CD4-positive, alpha-beta T cell treated with Interleukin-15 for 4 hours (primary cell): ENCODE measurements at regions not wholly inside any gene's neighbourhood (a gene's known extent, or its start where the extent isn't known, plus 50 kb on each side); places are given as distances from the start of the nearest gene placed in this dataset.

Source experiments
- DNase-seq: peaks from one replicate; pipeline ENCODE4 v3.0.0-alpha.2; 2020; ENCODE audit warnings: low spot score

DNA sequence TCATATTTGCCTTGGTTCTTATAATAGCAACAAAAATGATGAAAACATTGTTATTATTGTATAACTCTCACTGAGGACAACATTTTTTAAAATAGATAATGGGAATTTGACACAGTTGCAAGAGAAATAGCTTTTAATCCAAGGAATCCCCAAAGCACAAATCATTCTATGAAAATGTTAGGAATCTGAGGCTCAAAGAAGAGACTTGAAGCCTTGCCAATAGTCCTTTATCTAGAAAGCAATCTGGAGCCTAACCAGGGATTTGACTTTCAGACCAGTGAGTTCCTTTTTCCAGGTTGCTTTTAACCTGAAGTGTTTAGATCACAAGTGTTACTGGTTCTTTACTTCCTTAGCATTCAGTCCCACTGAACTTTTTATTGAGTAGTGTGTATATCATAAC, 574.5 kb upstream of the ZEB2 start:
- DNase-seq = no peak

DNA sequence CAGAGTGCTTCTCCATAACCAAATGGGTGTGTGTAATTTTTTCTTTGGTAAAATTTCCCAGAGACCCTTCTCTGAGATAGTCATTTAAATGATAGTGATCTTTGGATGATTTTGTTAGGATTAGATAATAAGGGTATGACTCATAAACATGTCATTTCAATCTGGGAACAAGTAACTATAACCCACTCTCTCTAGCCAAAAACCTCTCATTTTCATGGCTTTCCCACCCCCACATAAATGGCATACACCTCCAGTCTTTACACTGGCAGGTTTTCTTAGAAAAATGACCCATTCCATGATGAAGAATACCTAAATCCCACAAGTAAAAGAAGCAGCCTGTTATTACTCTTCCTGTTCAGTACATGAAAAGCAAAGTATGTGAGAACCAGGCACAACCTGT, 572.0 kb upstream of the ZEB2 start:
- DNase-seq = no peak

DNA sequence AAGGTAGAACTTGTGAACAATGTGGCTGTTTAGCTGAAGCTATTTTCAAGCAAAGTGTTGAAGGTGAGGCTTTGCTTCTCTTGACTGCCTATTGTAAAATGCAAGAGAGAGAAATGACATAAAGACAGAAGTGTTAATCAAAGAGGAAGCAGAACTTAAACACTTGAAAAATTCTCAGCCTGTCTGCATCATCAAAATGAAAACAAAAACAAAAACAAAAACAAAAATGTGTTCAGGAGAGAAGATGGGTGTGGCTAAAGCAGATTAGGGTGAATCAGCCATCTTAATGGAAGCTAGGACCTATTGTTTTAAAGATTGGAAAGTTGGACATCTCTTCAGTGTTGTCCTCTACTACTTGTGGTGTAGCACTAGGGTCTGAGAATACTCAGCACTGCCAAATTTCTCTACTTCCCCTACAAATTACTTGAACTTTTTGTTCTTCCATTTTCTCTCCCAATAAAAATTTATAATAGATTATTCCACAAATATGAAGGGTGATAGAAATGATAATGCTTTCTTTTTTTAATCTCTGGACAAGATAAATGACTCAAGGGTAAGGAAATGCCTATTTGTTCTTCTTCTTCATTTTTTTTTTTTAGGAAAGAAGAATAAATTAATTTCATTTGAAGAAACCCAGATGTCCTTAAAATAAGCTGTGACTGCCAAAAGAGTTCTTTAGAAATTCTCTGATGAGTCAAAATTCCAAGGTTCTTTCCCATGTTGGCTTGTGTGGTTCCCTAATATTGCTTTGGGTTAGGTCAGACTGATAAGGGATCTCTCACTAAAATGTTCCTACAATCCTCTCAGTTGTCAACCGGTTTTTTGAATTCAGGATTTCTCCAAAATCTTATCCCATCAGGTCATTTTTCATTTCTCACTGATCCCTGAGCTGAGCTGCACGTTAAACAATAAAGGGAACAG, 571.2 kb upstream of the ZEB2 start:
- no peak for DNase-seq

DNA sequence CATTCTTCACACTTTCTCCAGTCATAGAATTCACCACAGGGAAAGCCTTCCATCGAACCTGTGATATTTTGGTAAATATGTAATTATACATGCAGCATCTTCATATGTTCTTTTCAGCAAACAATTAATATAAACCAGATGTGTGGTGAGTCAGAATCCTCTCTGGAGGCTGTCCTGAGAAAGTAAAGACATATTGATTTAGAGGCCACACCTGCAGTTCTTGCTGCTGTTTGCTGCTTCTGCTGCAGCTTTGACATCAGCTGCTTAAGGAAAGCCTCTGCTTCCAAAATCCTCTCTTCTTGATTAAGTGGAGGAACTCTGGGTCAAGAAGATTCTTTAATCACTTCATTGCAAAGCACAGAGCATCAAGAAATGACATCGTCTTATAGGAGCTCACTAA, 568.8 kb upstream of the ZEB2 start:
- no peak for DNase-seq

DNA sequence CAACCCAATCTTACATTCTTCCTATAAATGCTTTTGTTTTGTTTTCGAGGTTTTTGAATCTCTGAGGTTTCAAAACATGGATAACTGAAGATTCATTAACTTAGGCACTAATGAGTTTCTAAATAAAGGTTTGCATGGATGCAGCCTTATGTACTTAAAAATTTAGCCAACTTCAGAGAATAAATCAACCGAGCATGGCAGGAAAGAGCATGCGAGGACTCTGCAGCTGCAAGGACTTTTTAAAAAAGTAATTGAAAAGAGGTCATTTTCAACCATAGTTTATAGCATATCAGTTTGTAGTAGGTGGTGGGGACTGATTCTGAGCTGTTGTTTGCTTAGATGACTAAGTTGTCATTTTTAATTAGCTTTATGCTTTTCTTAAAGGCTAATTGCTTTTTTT, 567.0 kb upstream of the ZEB2 start:
- no peak for DNase-seq

DNA sequence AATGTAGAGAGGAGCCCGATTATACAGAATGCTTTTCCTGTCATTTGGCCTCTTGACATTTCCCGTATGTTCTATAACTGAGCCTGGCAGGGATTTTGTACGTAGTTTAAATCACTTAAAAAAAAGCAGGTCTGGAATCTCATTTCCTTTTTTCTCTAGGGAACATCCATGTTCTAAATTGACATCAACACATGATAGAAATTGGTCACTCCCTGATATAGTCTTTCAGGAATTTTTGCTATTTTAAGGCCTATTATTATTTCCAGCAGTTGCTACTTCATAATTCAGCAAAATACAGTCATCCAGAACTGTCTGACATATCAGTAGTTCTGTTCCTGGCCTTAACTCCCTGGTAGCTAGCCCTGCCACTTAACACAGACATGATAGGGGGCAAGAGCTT, 565.7 kb upstream of the ZEB2 start:
- no peak for DNase-seq

DNA sequence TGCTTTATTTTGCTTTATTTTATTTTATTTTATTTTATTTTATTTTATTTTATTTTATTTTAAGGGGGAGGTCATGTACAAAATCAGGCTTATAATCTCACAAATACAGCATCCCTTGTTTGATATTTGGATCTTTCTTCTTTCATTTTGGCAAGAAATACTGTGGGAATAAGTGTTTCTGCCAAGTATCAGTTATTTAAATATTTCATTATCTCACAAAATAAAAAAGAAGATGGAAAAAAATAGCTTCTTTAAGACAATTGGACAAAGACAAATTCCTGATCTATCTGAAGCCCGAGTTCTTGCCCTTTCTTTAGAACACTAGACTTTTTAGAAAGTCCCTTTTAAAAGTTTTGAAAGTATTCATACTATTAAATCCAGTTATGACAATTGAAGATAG, 560.5 kb upstream of the ZEB2 start:
- DNase-seq = no peak

DNA sequence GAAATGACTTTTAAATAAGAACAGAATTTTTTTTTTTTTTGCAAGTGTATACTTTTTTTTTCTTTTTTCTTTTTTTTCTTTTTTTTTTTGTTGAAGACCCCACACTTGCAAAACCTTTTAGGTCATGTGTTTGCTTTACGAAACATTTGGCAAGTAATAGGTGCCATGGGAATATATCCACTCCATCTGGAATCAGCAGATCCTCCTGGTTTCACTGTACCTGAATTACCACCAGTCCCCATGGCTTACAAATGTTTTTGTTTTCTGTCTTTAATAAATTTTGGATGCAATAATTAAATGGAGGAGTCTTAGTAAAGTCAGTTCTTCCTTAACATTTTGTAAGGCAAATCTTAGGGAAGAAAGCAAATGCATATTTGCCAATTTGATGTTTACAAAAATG, 559.7 kb upstream of the ZEB2 start:
- no peak for DNase-seq

DNA sequence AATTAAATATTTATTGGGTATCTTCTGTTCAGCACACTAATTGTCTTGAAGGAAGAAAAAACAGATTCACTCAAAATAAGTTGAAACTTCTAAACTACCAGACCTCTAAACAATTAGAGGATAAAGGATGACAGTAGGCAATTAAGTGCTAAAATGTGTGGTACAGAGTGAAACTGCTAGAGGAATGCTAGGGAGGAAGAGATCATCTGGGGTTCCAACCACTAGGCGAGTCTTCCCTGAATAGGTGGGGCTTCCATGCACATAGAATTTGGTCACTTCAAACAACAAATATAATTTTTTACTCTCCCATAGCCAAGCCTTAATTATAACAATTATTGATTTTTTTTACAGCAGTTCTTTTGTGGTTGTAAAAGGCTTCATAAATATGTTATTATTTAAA, 559.0 kb upstream of the ZEB2 start:
- DNase-seq = no peak

DNA sequence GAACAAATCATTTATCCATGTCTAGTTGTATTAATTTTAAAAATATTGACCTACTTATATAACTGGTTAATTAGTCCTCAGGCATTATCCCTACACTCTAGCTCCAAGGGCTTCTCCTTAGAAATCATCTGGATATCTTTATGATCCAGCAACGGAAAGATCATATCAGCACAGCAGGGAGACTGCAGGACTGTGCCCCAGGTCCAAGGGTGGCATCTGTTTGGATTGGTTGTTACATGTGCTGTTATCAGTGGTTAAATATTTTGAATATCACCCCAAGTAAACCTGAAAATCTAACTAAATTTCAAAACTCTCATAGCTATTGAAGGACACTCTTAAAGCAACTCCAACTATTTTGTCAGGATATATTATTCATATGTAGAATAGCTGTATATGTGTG, 556.2 kb upstream of the ZEB2 start:
- DNase-seq = no peak

DNA sequence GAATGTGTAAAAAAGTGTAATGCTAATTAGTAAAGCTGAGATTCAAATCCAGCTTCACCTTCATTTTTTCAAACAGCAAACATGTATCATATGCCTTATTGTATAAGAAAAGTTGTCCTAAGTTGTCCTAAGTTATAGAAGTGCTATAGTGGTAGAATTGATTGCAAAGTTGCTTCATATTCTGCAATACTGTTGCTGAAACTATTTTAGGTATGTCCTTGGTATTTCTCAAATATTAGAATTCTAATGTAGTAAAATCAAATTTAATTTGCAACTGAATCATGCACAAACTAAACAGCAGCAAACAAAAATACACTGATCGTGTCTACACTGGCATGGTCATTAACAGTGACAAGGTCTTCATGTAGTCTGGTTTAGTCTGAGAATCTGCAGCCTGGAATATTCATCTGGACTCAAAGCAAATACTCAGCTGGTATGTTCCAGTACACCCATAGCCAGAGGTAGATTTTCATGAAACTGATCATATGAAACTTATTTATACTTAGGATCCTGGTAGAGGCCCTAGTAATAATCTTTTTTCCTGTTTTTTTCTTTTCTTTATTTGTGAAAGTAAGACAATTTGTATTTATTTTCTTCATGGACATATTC, 555.6 kb upstream of the ZEB2 start:
- no peak for DNase-seq

DNA sequence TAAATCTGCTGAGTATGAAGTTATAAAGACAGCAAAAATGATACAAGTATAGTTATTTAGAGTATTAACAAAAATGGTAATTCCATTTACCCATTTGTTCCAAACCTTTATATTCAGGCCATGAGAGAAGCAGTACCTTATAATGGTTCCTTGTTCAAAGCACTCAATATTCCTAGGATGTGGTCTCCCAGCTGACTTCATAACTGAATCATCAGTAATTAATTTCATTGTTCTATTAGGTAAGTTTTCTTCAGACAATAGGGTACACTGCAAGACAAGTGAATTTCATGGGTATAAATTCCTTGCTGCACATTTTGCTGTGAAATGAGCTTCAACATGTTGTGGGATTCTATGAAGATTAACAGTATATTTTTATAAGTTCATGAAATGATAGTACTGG, 550.8 kb upstream of the ZEB2 start:
- no peak for DNase-seq

DNA sequence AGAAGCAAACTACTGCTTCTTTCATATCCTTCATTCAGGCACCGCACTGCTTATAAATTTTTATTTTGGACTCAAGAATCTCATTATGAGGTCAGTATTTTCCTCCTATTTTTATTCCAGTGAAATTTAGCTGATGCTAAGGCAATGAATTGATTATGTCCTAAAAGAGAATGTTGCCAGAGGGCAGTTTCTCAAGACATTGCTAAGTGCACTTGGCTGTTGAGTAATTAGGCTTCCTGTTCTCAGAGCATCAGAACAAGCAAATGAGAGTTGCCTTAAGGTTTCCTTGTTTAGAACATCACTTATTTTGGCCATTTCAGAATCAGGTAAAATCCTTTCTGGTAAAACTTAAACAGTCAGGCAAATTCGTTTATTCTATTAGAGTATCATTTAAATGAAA, 548.6 kb upstream of the ZEB2 start:
- no peak for DNase-seq

DNA sequence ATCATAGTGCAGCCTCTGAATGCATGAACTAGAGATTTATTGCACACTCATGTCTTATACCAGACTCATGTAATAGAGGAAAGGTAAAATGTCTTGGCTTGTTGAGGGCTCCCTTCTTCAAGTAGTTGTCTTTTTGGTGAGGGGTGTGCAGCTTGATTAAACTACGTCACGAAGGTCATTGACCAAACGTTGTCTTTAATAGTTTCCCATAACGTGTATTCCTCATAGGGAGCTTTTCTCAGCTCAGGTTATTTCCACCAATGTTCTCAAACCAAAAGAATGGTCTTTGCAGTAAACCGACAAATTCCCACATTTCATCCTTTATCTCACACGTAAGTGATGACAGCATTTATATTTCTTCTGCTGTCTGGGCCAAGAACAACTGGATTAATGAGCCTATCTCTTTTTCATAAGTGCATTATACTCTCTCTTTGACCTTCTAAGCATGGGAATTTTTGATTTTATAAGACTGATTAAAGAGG, 547.7 kb upstream of the ZEB2 start:
- DNase-seq = no peak

DNA sequence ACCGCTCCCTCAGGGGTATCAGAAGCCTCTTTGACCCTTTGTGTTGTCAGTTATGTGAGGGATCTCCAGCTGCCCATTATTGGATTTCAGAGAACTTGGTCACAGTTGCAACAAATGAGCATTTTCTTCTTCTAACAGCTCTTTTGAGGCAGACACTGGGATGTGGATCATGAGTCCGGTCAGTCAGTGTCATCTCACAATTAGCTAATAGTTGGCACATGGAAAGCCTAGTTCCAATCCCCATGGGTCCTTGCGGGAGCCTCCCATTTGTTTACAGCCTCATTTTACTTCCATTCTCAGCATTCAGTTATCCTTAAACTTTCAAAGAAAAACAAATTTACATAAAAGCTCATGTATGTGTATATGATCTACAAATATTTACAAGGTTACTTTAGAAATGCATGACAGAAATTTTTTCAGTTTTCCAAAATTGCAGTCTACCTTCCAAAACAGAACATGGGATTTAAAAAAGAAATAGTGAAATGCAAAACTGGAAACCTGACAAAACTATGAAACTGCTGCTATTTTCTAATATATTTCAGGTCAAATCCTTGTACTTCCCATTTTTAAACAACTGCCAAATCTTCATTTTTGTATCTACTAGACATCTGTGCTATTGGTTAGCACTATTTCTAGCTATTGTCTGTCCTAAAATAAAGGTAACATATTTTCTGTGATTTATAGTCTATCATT, 547.1 kb upstream of the ZEB2 start:
- no peak for DNase-seq

DNA sequence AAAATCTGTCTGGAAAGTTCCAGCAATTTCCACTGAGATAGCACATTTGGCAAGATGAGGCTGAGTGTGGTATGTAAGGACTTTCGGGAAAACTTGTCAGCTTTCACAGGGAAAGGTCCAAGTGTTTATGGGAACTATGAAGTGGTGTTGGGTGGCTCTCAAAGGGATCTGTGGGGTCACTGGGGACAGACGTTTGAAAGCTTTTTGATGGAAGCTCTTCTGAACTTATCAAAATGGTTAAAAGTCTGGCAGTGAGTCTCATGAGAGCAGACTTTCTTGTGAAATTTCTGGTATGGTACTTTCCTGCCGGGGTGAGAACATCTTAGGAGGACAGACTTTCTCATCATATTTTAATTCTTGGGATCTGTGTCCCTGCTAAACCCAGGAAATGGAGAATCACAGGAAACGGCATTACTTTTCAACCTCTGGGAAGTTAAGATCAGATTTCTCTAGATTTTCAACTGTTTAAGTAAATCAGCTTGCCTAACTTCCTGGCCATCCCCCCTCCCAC, 546.3 kb upstream of the ZEB2 start:
- no peak for DNase-seq

DNA sequence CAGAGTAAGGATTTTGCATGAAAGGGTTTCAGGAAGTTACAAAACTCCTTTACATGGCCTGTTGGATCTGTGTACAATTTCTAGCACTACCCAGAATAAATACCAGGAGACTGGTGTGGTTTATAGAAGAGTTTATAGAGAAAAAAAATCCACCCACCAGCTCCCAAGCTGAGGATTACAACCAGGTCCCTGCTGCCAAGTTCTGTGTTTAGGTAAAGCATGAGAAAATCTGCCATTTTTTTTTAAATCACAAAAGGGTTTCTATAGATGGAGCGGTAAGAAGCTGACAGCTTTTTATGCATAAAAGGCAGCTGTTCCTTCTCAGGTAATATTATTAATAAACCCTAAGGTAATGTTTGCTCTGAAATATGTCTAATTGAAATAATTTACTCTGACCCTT, 545.4 kb upstream of the ZEB2 start:
- no peak for DNase-seq

DNA sequence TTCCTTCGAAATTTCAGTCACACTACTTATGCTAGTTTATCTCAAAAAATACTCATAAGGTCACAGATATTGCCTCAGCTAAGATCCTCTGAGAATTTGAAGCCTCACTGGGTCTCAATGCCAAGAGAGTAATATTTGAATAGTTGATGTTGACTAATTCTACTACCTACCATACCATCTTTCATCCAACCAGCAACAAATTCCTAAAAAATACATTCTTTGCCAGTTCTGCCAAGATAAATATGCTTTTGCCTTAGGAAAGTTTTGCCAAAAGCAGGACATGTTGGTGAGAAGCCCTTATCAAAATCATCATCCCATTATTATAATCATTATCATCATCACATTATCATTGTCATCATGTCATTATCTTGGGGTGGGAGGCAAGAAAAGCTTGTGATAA, 544.6 kb upstream of the ZEB2 start:
- DNase-seq = no peak

DNA sequence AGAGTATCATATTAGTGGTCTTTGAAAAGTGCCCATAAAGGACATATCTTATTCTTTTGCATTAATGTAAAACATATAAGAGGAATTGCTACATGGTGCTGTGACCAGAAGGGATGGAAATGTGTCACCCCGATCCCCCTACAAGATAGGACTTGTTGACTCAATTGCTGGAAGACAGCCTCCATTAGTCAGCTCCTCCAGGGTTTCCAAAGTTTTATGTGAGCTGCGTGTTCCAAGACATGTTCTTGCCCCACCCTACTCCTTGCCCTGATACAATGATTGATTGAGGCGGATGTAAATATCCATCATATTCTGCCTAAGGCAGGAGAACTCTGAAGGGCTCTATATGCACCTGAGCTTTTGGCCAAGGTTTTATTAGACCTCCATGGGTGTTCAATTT, 541.0 kb upstream of the ZEB2 start:
- DNase-seq = no peak

DNA sequence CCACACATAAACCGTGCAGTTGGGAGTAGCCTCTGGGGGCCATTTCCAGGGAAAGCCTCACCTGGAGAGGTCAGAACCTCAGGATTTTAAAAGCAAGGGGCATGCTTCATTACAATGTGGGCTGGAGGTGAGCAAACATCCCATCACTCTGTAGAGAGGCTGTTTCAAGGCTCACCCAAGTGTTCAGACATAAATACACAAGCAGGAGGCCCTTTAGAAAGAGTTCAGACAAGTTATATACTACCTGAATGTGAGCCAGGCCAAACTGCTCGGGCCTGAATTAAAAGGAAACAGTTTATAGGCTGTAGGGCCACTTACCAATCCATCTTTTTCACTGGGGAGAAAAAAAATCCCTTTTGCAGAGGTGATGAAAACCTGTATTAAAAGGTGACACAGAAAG, 540.0 kb upstream of the ZEB2 start:
- no peak for DNase-seq

DNA sequence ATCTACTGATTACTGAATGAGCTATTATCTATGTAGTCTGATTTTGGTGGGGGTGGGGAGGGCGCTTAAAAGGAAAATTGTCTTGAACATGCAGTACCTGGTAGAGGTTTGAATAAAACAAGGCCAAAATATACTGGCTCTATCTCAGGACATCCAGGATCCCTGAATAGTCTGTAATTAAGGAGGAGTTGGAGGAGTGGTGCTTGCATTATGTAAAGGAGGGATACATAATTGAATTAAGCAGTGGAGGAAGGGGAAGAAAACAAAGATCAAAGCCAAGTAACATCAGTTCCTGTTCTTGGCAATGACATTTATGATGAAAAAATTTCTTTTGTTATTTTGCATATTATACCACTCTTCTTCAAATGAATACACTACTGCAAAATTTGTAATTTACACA, 539.4 kb upstream of the ZEB2 start:
- DNase-seq = no peak

DNA sequence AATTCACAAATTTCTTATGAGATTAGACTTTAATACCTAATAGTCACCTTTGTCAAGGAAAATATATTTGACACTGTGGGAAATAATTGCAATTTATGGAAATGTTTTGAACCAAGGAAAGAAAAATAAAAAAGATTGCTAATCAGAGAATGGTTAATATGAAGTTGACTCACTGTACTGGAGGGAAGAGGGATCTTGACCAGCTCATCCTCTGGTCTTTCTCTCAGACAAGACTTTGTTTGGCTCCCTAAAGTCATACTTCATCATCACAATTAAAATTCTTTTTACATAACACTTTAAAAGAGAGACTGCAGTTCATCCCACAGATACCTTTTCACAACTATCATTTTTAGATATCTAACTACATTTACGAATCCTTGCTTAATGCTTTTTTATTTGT, 538.5 kb upstream of the ZEB2 start:
- DNase-seq = no peak

DNA sequence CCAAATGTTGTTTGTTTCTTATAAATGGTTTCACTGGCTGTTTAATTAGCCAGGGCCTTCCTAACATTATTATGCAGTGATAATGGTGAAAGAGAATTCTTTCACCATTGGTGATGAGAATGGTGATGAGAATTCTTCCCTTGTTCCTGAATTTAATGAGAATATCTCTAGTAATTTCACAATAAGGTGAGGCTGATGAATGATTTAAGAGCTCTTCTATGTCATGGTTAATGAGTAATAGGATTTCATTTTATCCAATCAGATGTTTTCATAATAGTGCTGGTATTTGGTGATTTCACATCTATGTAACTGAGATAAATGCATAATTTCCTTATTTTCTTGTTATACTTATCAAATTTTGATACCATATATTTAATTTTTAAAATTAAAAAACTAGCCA, 535.7 kb upstream of the ZEB2 start:
- DNase-seq = no peak
